HG02852 (cell line): ENCODE measurements at regions not wholly inside any gene's neighbourhood (a gene's known extent, or its start where the extent isn't known, plus 50 kb on each side); places are given as distances from the start of the nearest gene placed in this dataset.

Experiments
- ATAC-seq: cut with Tn5 transposase; IDR thresholded peaks from one replicate; pipeline ENCODE4 v1.9.1; 2021; ENCODE audit warnings: mild to moderate bottlenecking, moderate library complexity; ENCODE audit not compliant: unreplicated experiment

DNA sequence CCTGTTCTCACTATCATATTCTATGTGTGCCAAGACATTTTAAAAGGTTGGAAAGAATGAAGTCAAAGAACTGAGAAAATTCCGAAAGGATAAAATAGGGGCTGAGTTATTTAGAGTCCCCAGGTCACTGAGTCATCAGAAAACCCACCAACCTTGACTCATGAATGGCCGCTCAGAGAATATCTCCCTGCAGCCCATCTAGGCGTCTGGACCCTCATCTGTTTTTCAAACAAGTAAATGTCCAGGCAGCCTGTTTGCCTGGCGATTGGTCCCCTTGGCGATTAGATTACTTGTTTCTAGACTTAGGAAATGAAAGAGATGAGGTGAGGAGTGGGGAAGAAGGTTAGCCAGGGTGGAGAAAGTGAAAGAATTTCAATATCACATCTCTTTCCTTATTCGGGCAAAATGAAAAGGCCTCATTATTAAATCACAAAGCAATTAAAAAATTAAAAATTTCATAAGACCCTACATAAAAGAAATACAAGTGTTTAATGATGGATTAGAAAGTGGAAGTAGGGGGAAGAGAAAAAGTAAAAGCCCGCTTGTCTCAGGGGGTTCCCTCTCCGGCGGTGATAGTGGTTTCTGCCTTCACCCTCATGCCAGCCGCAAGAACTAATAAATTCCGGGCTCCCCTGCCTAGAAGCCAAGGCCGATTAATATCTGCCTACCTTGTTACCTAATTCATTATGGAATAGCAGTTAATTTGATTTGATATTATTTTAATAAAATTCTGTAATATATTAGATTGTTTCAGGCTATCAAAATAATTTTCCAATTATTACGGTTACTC, 415.9 kb downstream of the BCL11B start:
- ATAC-seq, result no peak

GRCh38 chr14:98858158-98858557, 413.8 kb downstream of the BCL11B start:
- ATAC-seq, result no peak

DNA sequence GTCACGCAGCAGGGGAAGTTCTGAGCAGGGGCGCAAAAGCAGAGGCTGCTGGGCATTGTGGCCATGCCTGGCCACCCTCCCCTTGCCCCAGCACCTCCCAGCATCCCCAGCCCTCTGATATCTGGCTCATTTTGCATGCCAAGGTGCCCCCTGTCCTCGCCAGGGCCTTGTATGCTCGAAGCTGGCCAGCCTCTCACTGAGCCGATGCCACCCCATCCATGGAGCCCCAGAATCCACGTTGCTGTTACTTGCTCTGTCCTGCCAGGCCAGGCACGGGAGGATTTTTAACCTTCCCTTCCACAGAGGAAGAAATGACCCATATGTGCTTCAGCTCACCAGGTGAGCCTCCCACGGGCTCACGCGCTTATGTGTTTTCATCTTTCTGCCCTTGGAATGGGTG, 413.4 kb downstream of the BCL11B start:
- no peak for ATAC-seq

DNA sequence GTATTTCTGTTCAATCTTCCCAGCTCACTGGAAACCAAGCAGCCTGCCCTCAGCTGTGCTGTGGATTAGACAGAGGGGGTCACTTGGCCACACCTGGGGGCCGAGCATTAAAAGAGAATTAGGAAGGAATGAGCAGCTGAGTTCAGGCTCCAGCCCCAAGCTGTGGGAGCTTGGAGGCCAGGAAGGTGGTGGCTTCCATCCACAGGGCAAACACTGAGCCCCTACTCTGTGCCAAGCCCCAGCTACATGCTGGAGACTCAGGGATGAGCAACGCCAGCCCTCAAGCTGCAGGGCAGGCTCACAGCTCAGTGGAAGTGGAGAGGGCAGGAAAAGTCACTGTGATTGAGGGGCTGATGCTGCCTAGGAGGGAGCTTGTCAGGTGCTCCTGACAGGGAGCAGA, 412.7 kb downstream of the BCL11B start:
- no peak for ATAC-seq

DNA sequence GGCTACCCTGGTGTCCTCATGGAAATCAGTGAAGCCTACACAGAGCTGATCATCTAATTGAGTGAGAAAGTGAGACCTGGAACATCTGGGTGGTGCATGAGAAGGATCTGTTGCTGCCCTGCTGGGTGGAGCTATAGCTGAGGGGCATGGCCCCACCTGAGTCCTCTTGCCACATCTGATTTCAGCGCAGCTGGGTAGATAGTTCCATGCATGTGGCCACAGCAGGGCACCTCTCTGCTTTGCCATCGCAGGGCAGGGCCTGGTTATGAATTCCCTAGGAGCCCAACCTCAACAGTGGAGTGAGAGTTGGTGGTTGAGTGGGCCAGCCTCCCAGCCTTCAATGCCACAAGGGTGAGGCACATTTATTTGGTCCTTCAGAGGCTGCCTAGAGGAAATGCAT, 407.8 kb downstream of the BCL11B start:
- no peak for ATAC-seq

GRCh38 chr14:98867146-98867545, 404.9 kb downstream of the BCL11B start:
- no peak for ATAC-seq

- ATAC-seq, result no peak
These were observed 404.3 kb downstream of the BCL11B start for GRCh38 chr14:98867726-98868125.

GRCh38 chr14:98868866-98869265, 403.1 kb downstream of the BCL11B start:
- no peak for ATAC-seq

DNA sequence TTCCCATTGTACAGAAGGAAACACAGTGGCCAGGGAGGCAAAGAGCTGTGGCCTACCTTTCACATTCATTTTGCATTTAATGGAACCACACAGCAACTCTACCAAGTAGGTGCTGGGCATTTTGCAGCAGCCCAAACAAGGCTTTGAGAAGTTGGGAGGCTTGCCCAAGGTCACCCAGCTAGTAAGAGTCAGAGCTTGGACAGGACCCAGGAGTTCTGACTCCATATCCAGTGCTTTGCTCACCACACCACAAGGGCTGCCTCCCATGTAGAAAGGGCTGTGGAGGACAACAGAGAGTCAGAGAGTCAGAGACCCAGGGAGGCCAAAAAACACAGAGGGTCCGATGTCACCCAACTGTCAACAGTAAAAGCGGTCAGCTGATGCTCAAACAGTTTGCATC, 400.2 kb downstream of the BCL11B start:
- ATAC-seq, result no peak

GRCh38 chr14:98877065-98877464, 394.9 kb downstream of the BCL11B start:
- ATAC-seq, result no peak

- no peak for ATAC-seq
These were observed 393.7 kb downstream of the BCL11B start for GRCh38 chr14:98878282-98878681.

GRCh38 chr14:98886982-98887381, 385.0 kb downstream of the BCL11B start:
- ATAC-seq, result no peak

DNA sequence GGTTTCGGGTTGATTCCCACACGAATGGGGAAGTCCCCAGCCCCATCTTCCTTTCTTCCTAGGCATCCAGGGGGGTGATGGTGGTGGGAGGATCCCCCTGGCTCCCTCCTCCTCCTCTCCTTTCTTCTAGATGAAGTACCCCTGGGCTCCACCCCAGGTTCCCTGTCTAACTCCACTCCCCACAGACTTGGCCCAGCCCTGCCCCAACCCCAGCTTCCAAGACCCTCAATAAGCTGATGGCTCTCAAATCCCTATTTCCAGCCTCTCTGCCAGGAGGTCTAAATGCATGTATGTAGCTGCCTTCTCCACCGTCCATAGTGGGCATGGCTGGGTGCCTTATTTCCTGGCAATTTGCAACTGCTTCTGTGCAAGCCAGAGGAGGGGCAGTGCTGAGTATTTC, 383.7 kb downstream of the BCL11B start:
- ATAC-seq, result no peak

GRCh38 chr14:98888927-98889835, 382.8 kb downstream of the BCL11B start:
- no peak for ATAC-seq

GRCh38 chr14:98889836-98890185, 382.2 kb downstream of the BCL11B start:
- ATAC-seq, result no peak

- no peak for ATAC-seq
These were observed 381.2 kb downstream of the BCL11B start for GRCh38 chr14:98890556-98891340.

- ATAC-seq, result no peak
These were observed 378.3 kb downstream of the BCL11B start for GRCh38 chr14:98893675-98894074.

DNA sequence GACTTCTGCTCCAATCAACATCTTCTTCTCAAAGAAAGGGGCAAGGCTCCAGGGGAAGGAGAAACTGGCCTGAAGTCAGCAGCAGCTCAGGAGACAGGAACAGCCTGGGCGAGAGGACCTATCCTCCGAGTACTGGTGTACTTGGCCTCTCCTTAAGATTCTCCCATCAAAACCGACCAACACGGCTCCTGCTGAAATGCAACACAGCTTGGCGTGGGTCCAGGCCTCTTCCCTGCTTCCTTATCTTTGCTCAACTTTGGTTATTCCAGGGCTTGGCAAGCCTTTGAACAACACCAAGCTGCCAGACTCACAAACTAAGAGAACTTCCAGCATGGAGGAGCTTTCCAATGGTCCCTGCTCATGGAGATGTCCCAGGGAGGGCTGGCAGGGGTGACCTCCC, 377.4 kb downstream of the BCL11B start:
- ATAC-seq, result no peak

DNA sequence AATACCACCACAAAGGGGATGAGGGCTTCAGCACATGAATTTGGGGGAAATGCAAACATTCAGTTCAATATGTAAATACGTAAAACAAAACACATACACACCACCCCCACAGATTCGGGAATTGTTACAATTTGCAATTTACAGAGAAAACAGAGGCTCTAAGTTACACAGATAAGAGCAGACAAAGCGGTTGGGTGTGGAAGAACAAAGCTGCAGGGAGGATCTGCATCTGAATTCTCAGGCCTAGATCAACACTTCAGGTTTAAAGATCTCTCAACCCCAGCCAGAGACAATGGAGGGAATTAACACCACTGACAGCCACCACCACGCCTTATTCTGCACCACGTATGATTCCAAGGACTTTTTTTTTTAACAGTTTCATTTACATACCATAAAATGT, 375.5 kb downstream of the BCL11B start:
- no peak for ATAC-seq

DNA sequence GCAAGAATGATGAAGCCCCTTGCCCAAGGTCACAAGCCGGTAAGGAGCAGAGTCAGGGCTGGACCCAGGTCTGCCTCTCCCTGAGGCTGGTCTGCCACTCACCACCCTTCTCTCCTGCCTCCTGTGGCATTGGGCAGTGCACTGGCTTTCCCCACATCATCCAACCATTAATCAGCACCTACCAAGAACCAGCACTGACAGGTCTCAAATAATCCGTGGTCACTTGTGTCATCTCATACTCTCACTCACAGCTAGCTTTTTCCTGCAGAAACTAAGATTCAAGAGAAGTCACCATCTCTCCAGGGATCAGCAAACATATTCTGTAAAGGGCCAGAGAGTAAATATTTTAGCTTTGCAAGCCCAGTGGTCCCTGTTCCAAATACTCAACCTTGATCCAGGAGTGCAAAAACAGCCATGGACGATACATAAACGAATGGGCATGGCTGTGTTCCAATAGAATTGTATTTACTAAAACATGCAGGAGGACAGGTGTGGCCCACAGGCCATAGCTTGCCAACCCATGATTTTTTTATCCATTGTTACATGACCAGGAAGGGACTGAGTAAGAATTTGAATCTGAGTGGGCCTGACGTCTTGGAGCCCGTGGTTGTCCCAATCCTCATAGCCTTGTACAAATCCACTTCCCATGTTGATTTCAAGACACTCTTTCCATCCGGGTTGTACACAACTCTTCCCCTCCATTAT, 374.2 kb downstream of the BCL11B start:
- ATAC-seq, result no peak

DNA sequence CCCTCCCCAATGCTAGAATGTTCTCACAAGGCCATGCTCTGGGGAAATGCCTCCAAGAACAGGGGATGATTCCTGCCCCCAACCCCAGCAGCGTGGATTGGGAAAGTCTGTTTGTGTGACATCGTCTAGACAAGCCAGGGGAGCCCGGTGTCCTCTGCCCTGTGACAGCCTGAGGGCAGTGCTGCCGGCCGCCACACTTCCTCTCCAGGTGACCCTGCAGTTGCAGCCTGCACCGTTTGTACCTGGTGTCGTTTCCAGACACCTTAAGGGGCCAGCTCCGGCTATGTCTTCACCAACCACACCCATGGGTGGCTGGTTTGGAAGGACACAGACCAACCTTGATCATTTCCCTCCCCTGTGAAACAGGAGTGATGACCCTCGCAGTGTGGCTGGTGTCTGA, 372.6 kb downstream of the BCL11B start:
- ATAC-seq, result no peak
